Brain microvascular endothelial cell (primary cell): ENCODE measurements at regions not wholly inside any gene's neighbourhood (a gene's known extent, or its start where the extent isn't known, plus 50 kb on each side); places are given as distances from the start of the nearest gene placed in this dataset.
"Not testable (repeated sequence)": the region's sequence is repeated elsewhere in the genome, so short reads cannot be mapped to it uniquely, and the experiment has no call there.

Source experiments
- DNase-seq: peaks from one replicate; pipeline ENCODE4 v3.0.0-alpha.2; 2020
- H3K27ac ChIP-seq: fragments of 250-450 bp; sonication (Bioruptor Pico); 2 replicates; pipeline ENCODE4 v1.5.1; 2020; ENCODE audit warnings: mild to moderate bottlenecking, moderate library complexity
- H3K27me3 ChIP-seq: fragments of 250-450 bp; sonication (Bioruptor Pico); replicated peaks from 2 replicates; pipeline ENCODE4 v1.5.1; 2020; ENCODE audit warnings: mild to moderate bottlenecking
- H3K36me3 ChIP-seq: fragments of 250-450 bp; sonication (Bioruptor Pico); replicated peaks from 2 replicates; pipeline ENCODE4 v1.5.1; 2020; ENCODE audit warnings: mild to moderate bottlenecking
- H3K4me3 ChIP-seq: 2 replicates; pipeline ENCODE4 v1.5.1; 2011; ENCODE audit warnings: low read depth, mild to moderate bottlenecking, control low read depth, low read length, moderate library complexity
- in situ Hi-C: cut with HindIII; loops from 2 replicates; pipeline ENCODE4 v1.10.0; 2017; ENCODE audit warnings: low sequenced_read_pairs, low pct_ligation_motif_present
- TF ChIP-seq, protein P1 (sequence below): IDR thresholded peaks from 2 replicates; pipeline ENCODE4 v1.5.1; 2011; ENCODE audit warnings: low read depth, mild to moderate bottlenecking, moderate library complexity, low read length, control low read depth, inconsistent platforms; ENCODE audit errors: missing control alignments

DNA sequence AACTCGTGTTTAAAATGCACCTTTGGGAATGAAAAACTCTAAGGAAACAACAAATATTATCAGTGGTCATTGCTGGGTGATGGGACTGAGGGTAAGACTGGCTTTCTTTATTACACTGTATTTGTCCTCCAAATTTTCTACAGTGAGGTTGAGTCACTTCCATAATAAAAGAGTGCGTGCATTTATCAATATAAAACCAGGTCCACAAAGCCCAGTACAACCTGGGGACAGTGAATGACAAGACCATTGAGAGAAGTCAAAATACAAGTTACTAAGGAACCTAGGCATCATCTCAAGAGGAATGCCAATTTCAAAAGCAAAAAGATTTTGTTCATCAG lies 76.4 kb downstream of the MAGED4 start:
- peak overlapping the region; percentile 74 for H3K4me3 ChIP-seq
- no peaks in the 10 kb centered on the region for H3K36me3 ChIP-seq
- no peaks in the 10 kb centered on the region for H3K27me3 ChIP-seq
- H3K27ac ChIP-seq: no peak overlapping the region
- in situ Hi-C loops: no loop called here
- no peak for DNase-seq
- TF ChIP-seq, protein P1, sequence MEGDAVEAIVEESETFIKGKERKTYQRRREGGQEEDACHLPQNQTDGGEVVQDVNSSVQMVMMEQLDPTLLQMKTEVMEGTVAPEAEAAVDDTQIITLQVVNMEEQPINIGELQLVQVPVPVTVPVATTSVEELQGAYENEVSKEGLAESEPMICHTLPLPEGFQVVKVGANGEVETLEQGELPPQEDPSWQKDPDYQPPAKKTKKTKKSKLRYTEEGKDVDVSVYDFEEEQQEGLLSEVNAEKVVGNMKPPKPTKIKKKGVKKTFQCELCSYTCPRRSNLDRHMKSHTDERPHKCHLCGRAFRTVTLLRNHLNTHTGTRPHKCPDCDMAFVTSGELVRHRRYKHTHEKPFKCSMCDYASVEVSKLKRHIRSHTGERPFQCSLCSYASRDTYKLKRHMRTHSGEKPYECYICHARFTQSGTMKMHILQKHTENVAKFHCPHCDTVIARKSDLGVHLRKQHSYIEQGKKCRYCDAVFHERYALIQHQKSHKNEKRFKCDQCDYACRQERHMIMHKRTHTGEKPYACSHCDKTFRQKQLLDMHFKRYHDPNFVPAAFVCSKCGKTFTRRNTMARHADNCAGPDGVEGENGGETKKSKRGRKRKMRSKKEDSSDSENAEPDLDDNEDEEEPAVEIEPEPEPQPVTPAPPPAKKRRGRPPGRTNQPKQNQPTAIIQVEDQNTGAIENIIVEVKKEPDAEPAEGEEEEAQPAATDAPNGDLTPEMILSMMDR: no peak

DNA sequence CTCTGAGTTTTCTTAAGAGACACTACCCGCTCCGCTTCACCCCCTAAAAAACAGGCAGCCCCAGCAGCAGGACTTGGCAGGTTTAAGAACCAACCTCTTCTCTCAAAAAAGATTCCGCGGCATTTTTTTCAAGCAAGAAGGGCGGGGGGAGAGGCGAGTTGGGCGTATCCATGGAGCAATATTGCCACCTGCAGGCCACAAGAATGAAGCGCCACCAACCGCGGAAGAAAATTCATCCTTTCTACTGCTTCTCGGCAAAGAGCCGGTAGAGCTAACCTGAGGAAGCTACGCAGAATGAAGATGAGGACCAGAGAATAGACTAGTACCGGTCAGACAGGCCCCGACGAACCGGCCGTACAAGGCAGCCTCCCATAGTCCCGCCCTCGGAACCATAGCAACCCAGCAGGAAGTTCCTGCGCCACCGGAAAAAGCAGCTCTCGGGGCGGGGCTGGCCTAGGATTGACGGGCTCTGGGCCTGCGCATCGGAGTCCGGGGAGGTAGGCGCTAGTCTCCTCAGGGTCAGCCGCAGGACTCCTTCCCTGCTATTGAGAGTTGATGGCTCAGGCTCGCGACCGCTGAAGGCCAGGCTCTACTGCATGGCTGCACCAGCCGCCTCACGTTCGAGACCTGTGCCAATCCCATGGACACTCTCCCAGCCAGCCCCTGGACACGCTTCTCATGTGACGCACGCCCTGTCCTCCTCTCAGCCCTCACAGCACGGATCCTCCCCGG lies 76.9 kb downstream of the MAGED4 start:
- peak; percentile 83 for DNase-seq
- H3K27me3 ChIP-seq: no peaks in the 10 kb centered on the region
- peak overlapping the region; percentile 74 for H3K4me3 ChIP-seq
- H3K27ac ChIP-seq: peak overlapping the region; percentile 77
- in situ Hi-C loops: no loop called here
- TF ChIP-seq, protein P1: peak; percentile 89
- no peaks in the 10 kb centered on the region for H3K36me3 ChIP-seq

DNA sequence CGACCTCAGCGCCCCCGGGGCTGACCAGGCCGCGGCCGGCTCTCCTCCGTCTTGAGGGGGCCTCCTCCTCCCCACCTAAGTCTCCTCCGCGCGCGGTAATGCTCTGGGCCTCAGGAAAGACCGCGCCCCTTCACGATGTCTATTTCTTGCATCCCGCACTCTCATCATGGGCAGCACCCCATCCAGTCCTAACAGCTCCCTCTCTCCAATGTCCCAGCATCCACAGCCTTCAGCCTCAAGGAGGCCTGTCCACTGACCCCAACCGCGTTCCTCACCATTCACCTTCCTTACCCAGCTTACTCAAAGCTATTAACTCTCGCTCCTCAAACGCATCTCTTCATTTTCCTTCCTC lies 77.5 kb downstream of the MAGED4 start:
- Histone ChIP-seq H3K4me3 (peak overlapping the region; percentile 74), H3K27me3 (no peaks in the 10 kb centered on the region), H3K36me3 (no peaks in the 10 kb centered on the region), H3K27ac (peak overlapping the region; percentile 77)
- DNase-seq: no peak
- in situ Hi-C loops: no loop called here
- TF ChIP-seq, protein P1: no peak

DNA sequence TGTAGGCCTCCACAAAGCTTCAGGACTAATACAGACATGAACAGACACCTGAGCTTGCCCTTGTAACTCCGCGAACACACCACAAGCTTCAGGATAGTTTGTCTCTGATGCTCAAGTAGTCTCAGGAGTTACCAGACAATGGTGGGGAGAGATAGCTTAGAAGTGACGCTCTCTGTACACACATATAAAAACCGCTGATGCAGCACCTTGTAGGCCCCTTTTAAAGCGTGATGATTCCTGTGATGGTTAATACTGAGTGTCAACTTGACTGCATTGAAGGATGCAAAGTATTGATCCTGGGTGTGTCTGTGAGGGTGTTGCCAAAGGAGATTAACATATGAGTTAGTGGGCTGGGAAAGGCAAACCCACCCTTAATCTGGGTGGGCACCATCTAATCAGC lies 78.7 kb downstream of the MAGED4 start:
- TF ChIP-seq, protein P1: no peak
- no peak overlapping the region for H3K27ac ChIP-seq
- H3K4me3 ChIP-seq: no peak overlapping the region
- H3K36me3 ChIP-seq: no peaks in the 10 kb centered on the region
- no peak for DNase-seq
- in situ Hi-C loops: no loop called here
- no peaks in the 10 kb centered on the region for H3K27me3 ChIP-seq

DNA sequence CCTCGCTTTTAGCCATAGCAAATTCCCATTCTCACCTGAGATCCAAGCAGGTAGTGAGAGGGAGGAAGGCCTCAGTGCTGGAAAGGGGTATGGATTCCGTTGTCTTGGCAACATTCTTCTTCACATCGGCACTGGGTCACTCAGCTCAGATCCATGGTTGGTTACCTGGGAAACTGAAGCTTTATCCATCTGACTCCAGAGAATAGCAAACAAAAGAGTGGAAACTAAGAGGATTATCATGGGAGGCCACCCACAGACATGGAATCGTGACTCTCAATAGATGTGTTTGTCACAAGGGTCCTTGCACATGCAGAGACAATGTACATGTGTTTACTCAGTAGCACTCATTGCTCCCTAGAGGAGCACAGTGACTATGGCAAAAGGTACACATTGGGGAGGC lies 81.0 kb downstream of the MAGED4 start:
- no peak for DNase-seq
- Histone ChIP-seq H3K27ac (no peak overlapping the region), H3K36me3 (no peaks in the 10 kb centered on the region), H3K27me3 (no peaks in the 10 kb centered on the region), H3K4me3 (no peak overlapping the region)
- in situ Hi-C loops: no loop called here
- TF ChIP-seq, protein P1: no peak

DNA sequence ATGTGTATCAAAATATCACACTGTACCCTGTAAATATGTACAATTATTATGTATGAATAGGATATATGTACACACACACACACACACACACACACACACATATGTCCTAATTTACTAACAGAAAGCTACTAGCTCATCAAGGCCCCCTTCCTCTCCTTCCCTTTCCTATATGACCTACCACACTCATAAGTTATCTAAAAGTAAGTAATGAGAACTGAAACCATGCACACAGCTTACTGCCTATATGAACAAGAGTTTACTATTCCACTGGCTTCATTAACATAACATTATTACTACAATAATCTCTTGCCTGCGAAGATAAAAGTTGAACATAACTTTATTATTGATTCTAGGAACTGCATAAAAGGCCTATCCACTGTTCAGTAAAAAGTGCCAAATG lies 83.8 kb downstream of the MAGED4 start:
- H3K27me3 ChIP-seq, DNase-seq, in situ Hi-C loops, H3K27ac ChIP-seq, H3K4me3 ChIP-seq, H3K36me3 ChIP-seq: not testable (repeated sequence)
